Fibroblast of skin of right biceps (primary cell): ENCODE measurements at regions not wholly inside any gene's neighbourhood (a gene's known extent, or its start where the extent isn't known, plus 50 kb on each side); places are given as distances from the start of the nearest gene placed in this dataset.

ENCODE experiments used
- DNase-seq: peaks from one replicate; pipeline ENCODE4 v3.0.0-alpha.2; 2013

GRCh38 chr13:73960474-73960873 is 173.7 kb downstream of the KLF12 start:
- no peak for DNase-seq

GRCh38 chr13:73958657-73959397 is 175.4 kb downstream of the KLF12 start:
- no peak for DNase-seq

GRCh38 chr13:73957889-73958288 is 176.3 kb downstream of the KLF12 start:
- DNase-seq: no peak

- DNase-seq: no peak
Observed at GRCh38 chr13:73956795-73957408, 177.3 kb downstream of the KLF12 start.

GRCh38 chr13:73955977-73956500 is 178.2 kb downstream of the KLF12 start:
- no peak for DNase-seq

- DNase-seq: no peak
Observed at GRCh38 chr13:73954808-73955207, 179.4 kb downstream of the KLF12 start.

GRCh38 chr13:73952648-73953047 is 181.6 kb downstream of the KLF12 start:
- peak; percentile 57 for DNase-seq

GRCh38 chr13:73948848-73949529 is 185.2 kb downstream of the KLF12 start:
- DNase-seq: no peak

- DNase-seq: no peak
Observed at GRCh38 chr13:73945871-73946270, 188.3 kb downstream of the KLF12 start.

GRCh38 chr13:73945382-73945781 is 188.8 kb downstream of the KLF12 start:
- DNase-seq: no peak

- DNase-seq: no peak
Observed at GRCh38 chr13:73943965-73944233, 190.3 kb downstream of the KLF12 start.

- no peak for DNase-seq
Observed at GRCh38 chr13:73943137-73943964, 190.9 kb downstream of the KLF12 start.

- no peak for DNase-seq
Observed at GRCh38 chr13:73941752-73942151, 192.5 kb downstream of the KLF12 start.

- DNase-seq: no peak
Observed at GRCh38 chr13:73940098-73940497, 194.1 kb downstream of the KLF12 start.

- DNase-seq: no peak
Observed at GRCh38 chr13:73939603-73940002, 194.6 kb downstream of the KLF12 start.

GRCh38 chr13:73939071-73939380 is 195.2 kb downstream of the KLF12 start:
- no peak for DNase-seq

- DNase-seq: peak; percentile 93
Observed at GRCh38 chr13:73938372-73939070, 195.7 kb downstream of the KLF12 start.

- no peak for DNase-seq
Observed at GRCh38 chr13:73937441-73937840, 196.8 kb downstream of the KLF12 start.

GRCh38 chr13:73935991-73936390 is 198.2 kb downstream of the KLF12 start:
- peak; percentile 9 for DNase-seq

GRCh38 chr13:73934771-73935170 is 199.4 kb downstream of the KLF12 start:
- no peak for DNase-seq

- DNase-seq: peak; percentile 16
Observed at GRCh38 chr13:73934215-73934641, 200.0 kb downstream of the KLF12 start.

- DNase-seq: no peak
Observed at GRCh38 chr13:73933795-73934194, 200.4 kb downstream of the KLF12 start.

- no peak for DNase-seq
Observed at GRCh38 chr13:73932091-73932490, 202.1 kb downstream of the KLF12 start.
